ENCODE measurements at regions not wholly inside any gene's neighbourhood (a gene's known extent, or its start where the extent isn't known, plus 50 kb on each side); places are given as distances from the start of the nearest gene placed in this dataset.

- Histone ChIP-seq H3K9me3 (ENCODE audit: low read length) (no peaks in the 10 kb centered on the region), H3K79me2 (replicated peaks; ENCODE audit: insufficient read depth, low read length) (no peaks in the 10 kb centered on the region), H3F3A (ENCODE audit: insufficient read depth, low read length, poor library complexity, severe bottlenecking) (no peaks in the 10 kb centered on the region), H3K4me3 (ENCODE audit: low read length) (no peak overlapping the region), H2AFZ (ENCODE audit: low read depth, low read length) (no peak overlapping the region), H3K4me2 (ENCODE audit: low read length) (no peak overlapping the region), H3K9me2 (ENCODE audit: insufficient read depth, low read length) (no peaks in the 10 kb centered on the region), H4K20me1 (ENCODE audit: insufficient read depth) (no peaks in the 10 kb centered on the region), H3K27me3 (ENCODE audit: insufficient read depth, low read depth, low read length) (no peaks in the 10 kb centered on the region), H3K36me3 (ENCODE audit: insufficient read depth, low read length) (no peaks in the 10 kb centered on the region), H3K27ac (ENCODE audit: low read length) (no peak overlapping the region), H3K9ac (ENCODE audit: low read length) (no peak overlapping the region)
- TF ChIP-seq POLR2AphosphoS5 (IDR thresholded peaks at IDR 0.05) (no peak), EZH2 (IDR thresholded peaks at IDR 0.05; ENCODE audit: borderline replicate concordance, insufficient read depth, low read length, poor library complexity, severe bottlenecking) (no peak)
These were observed 233.0 kb upstream of the UGT8 start for GRCh38 chr4:114365591-114365990.

GRCh38 chr4:114366368-114366767 lies 232.2 kb upstream of the UGT8 start:
- Histone ChIP-seq H3K9me3 (ENCODE audit: low read length) (no peaks in the 10 kb centered on the region), H3K9ac (ENCODE audit: low read length) (no peak overlapping the region), H3K9me2 (ENCODE audit: insufficient read depth, low read length) (no peaks in the 10 kb centered on the region), H3K79me2 (replicated peaks; ENCODE audit: insufficient read depth, low read length) (no peaks in the 10 kb centered on the region), H3K27ac (ENCODE audit: low read length) (no peak overlapping the region), H2AFZ (ENCODE audit: low read depth, low read length) (no peak overlapping the region), H3K4me2 (ENCODE audit: low read length) (no peak overlapping the region), H3K4me3 (ENCODE audit: low read length) (no peak overlapping the region), H3K36me3 (ENCODE audit: insufficient read depth, low read length) (no peaks in the 10 kb centered on the region), H4K20me1 (ENCODE audit: insufficient read depth) (no peaks in the 10 kb centered on the region), H3F3A (ENCODE audit: insufficient read depth, low read length, poor library complexity, severe bottlenecking) (no peaks in the 10 kb centered on the region), H3K27me3 (ENCODE audit: insufficient read depth, low read depth, low read length) (no peaks in the 10 kb centered on the region)
- TF ChIP-seq REST (IDR thresholded peaks at IDR 0.05; ENCODE audit: borderline replicate concordance): no peak
- no peak for TF ChIP-seq POLR2AphosphoS5 (IDR thresholded peaks at IDR 0.05)
- TF ChIP-seq MXI1 (conservative IDR thresholded peaks at IDR 0.05; ENCODE audit: poor library complexity, severe bottlenecking): no peak
- no peak for TF ChIP-seq EZH2 (IDR thresholded peaks at IDR 0.05; ENCODE audit: borderline replicate concordance, insufficient read depth, low read length, poor library complexity, severe bottlenecking)
- TF ChIP-seq RAD21 (conservative IDR thresholded peaks at IDR 0.05): no peak
- TF ChIP-seq CTCF (IDR thresholded peaks at IDR 0.05; ENCODE audit: poor library complexity, severe bottlenecking): no peak
- no peak for TF ChIP-seq EP300 (conservative IDR thresholded peaks at IDR 0.05; ENCODE audit: poor library complexity, severe bottlenecking)
- no peak for TF ChIP-seq SMC3 (conservative IDR thresholded peaks at IDR 0.05; ENCODE audit: poor library complexity)
- no peak for TF ChIP-seq TAF1 (IDR thresholded peaks at IDR 0.05; ENCODE audit: low read depth)

GRCh38 chr4:114368751-114369150 lies 229.9 kb upstream of the UGT8 start:
- no peak overlapping the region for H3K4me3 ChIP-seq (ENCODE audit: low read length)
- H3K9me3 ChIP-seq (ENCODE audit: low read length): no peaks in the 10 kb centered on the region

More at GRCh38 chr4:114368751-114369150, 229.9 kb upstream of the UGT8 start:
- TF ChIP-seq REST (IDR thresholded peaks at IDR 0.05; ENCODE audit: borderline replicate concordance) (no peak), EZH2 (IDR thresholded peaks at IDR 0.05; ENCODE audit: borderline replicate concordance, insufficient read depth, low read length, poor library complexity, severe bottlenecking) (no peak), POLR2AphosphoS5 (IDR thresholded peaks at IDR 0.05) (no peak), CTCF (IDR thresholded peaks at IDR 0.05; ENCODE audit: poor library complexity, severe bottlenecking) (no peak), TAF1 (IDR thresholded peaks at IDR 0.05; ENCODE audit: low read depth) (no peak), MXI1 (conservative IDR thresholded peaks at IDR 0.05; ENCODE audit: poor library complexity, severe bottlenecking) (no peak), EP300 (conservative IDR thresholded peaks at IDR 0.05; ENCODE audit: poor library complexity, severe bottlenecking) (no peak)
- no peaks in the 10 kb centered on the region for H3K27me3 ChIP-seq (ENCODE audit: insufficient read depth, low read depth, low read length)
- H3F3A ChIP-seq (ENCODE audit: insufficient read depth, low read length, poor library complexity, severe bottlenecking): no peaks in the 10 kb centered on the region
- no peak overlapping the region for H3K9ac ChIP-seq (ENCODE audit: low read length)
- H2AFZ ChIP-seq (ENCODE audit: low read depth, low read length): no peak overlapping the region
- no peaks in the 10 kb centered on the region for H4K20me1 ChIP-seq (ENCODE audit: insufficient read depth)
- no peaks in the 10 kb centered on the region for H3K79me2 ChIP-seq (replicated peaks; ENCODE audit: insufficient read depth, low read length)
- no peak overlapping the region for H3K4me2 ChIP-seq (ENCODE audit: low read length)
- H3K9me2 ChIP-seq (ENCODE audit: insufficient read depth, low read length): no peaks in the 10 kb centered on the region
- H3K27ac ChIP-seq (ENCODE audit: low read length): no peak overlapping the region
- no peaks in the 10 kb centered on the region for H3K36me3 ChIP-seq (ENCODE audit: insufficient read depth, low read length)
